GM23338 (cell line): ENCODE measurements at regions not wholly inside any gene's neighbourhood (a gene's known extent, or its start where the extent isn't known, plus 50 kb on each side); places are given as distances from the start of the nearest gene placed in this dataset.

Source experiments
- ATAC-seq: fragments of 200-7000 bp; cut with Tn5 transposase; 3 replicates; pipeline ENCODE4 v1.9.1; 2020
- DNase-seq: peaks from one replicate; pipeline ENCODE4 v3.0.0-alpha.2; 2015; ENCODE audit warnings: low spot score
- H2AFZ ChIP-seq: fragments of 200-600 bp; sonication (generic); 2 replicates; pipeline ENCODE4 v1.8.0; 2016; ENCODE audit warnings: antibody characterized with exemption, mild to moderate bottlenecking, moderate library complexity
- H3F3A ChIP-seq: fragments of 200-600 bp; sonication (generic); replicated peaks from 2 replicates; pipeline ENCODE4 v1.8.0; 2017; ENCODE audit warnings: antibody characterized with exemption, mixed run types, low read depth
- H3K27ac ChIP-seq: fragments of 200-600 bp; sonication (generic); 2 replicates; pipeline ENCODE4 v1.6.1; 2016; ENCODE audit warnings: low read depth
- H3K27me3 ChIP-seq: fragments of 200-600 bp; sonication (generic); 2 replicates; pipeline ENCODE4 v1.8.0; 2016; ENCODE audit warnings: mild to moderate bottlenecking, mixed run types, moderate library complexity; ENCODE audit not compliant: insufficient read depth
- H3K36me3 ChIP-seq: fragments of 200-600 bp; sonication (generic); 2 replicates; pipeline ENCODE4 v1.8.0; 2016; ENCODE audit warnings: mild to moderate bottlenecking; ENCODE audit not compliant: insufficient read depth
- H3K4me1 ChIP-seq: fragments of 200-600 bp; sonication (generic); 2 replicates; pipeline ENCODE4 v1.8.0; 2016; ENCODE audit warnings: mild to moderate bottlenecking, moderate library complexity; ENCODE audit not compliant: insufficient read depth
- H3K4me2 ChIP-seq: fragments of 200-600 bp; sonication (generic); 2 replicates; pipeline ENCODE4 v1.7.1; 2017; ENCODE audit warnings: mixed run types
- H3K4me3 ChIP-seq: fragments of 200-600 bp; sonication (generic); 2 replicates; pipeline ENCODE4 v1.6.1; 2016; ENCODE audit warnings: mixed run types
- H3K79me2 ChIP-seq: fragments of 200-600 bp; sonication (generic); replicated peaks from 2 replicates; pipeline ENCODE4 v1.8.0; 2017; ENCODE audit warnings: mild to moderate bottlenecking; ENCODE audit not compliant: insufficient read depth
- H3K9me2 ChIP-seq: fragments of 200-600 bp; sonication (generic); 2 replicates; pipeline ENCODE4 v1.8.0; 2017; ENCODE audit not compliant: insufficient read depth
- H4K20me1 ChIP-seq: fragments of 200-600 bp; sonication (generic); replicated peaks from 2 replicates; pipeline ENCODE4 v1.8.0; 2017; ENCODE audit warnings: mild to moderate bottlenecking; ENCODE audit not compliant: insufficient read depth
- H3K27ac Mint-ChIP-seq: 2 replicates; pipeline ENCODE4 v1.8.0; 2020; ENCODE audit warnings: inconsistent platforms, mild to moderate bottlenecking, moderate library complexity, mixed read lengths
- H3K27me3 Mint-ChIP-seq: 3 replicates; pipeline ENCODE4 v1.8.0; 2022; ENCODE audit warnings: low read depth, mild to moderate bottlenecking, moderate library complexity, mixed read lengths, inconsistent platforms; ENCODE audit not compliant: insufficient read depth, poor library complexity
- H3K36me3 Mint-ChIP-seq: 3 replicates; pipeline ENCODE4 v1.8.0; 2021; ENCODE audit warnings: low read depth, mild to moderate bottlenecking, inconsistent platforms, moderate library complexity, mixed read lengths
- H3K4me1 Mint-ChIP-seq: 3 replicates; pipeline ENCODE4 v1.8.0; 2020; ENCODE audit warnings: mild to moderate bottlenecking, inconsistent platforms, mixed read lengths
- H3K4me3 Mint-ChIP-seq: 3 replicates; pipeline ENCODE4 v1.8.0; 2021; ENCODE audit warnings: moderate library complexity, mild to moderate bottlenecking, inconsistent platforms, mixed read lengths
- H3K9me3 Mint-ChIP-seq: 3 replicates; pipeline ENCODE4 v1.8.0; 2020; ENCODE audit warnings: moderate library complexity, mild to moderate bottlenecking, inconsistent platforms, mixed read lengths
- CREB1 ChIP-seq: fragments of 250-450 bp; sonication (Bioruptor Pico); IDR thresholded peaks from 2 replicates; pipeline ENCODE4 v1.5.0; 2020; ENCODE audit warnings: low read depth, mild to moderate bottlenecking, moderate library complexity
- EZH2 ChIP-seq: fragments of 200-600 bp; sonication (generic); IDR thresholded peaks from one replicate; pipeline ENCODE4 v1.8.0; 2017; ENCODE audit warnings: antibody characterized with exemption, mild to moderate bottlenecking, low read depth; ENCODE audit not compliant: unreplicated experiment
- EZH2phosphoT487 ChIP-seq: fragments of 200-600 bp; sonication (generic); IDR thresholded peaks from one replicate; pipeline ENCODE4 v1.8.1; 2018; ENCODE audit warnings: antibody characterized with exemption; ENCODE audit not compliant: unreplicated experiment
- JUNB ChIP-seq: IDR thresholded peaks from one replicate; pipeline ENCODE4 v1.6.1; 2016; ENCODE audit warnings: antibody characterized with exemption; ENCODE audit not compliant: unreplicated experiment
- POLR2AphosphoS5 ChIP-seq: IDR thresholded peaks from 2 replicates; pipeline ENCODE4 v1.6.1; 2016; ENCODE audit warnings: antibody characterized with exemption, low read depth
- STAT1 ChIP-seq: IDR thresholded peaks from one replicate; pipeline ENCODE4 v1.6.1; 2016; ENCODE audit warnings: antibody characterized with exemption; ENCODE audit not compliant: unreplicated experiment
- ZNF331 ChIP-seq: fragments of 250-450 bp; sonication (Bioruptor Pico); IDR thresholded peaks from 2 replicates; pipeline ENCODE4 v1.5.0; 2020; ENCODE audit warnings: low read depth, mild to moderate bottlenecking, moderate library complexity
- TF ChIP-seq, protein P1 (sequence below): fragments of 250-450 bp; sonication (Bioruptor Pico); IDR thresholded peaks from 2 replicates; pipeline ENCODE4 v1.5.0; 2020; ENCODE audit warnings: mild to moderate bottlenecking, moderate library complexity

DNA sequence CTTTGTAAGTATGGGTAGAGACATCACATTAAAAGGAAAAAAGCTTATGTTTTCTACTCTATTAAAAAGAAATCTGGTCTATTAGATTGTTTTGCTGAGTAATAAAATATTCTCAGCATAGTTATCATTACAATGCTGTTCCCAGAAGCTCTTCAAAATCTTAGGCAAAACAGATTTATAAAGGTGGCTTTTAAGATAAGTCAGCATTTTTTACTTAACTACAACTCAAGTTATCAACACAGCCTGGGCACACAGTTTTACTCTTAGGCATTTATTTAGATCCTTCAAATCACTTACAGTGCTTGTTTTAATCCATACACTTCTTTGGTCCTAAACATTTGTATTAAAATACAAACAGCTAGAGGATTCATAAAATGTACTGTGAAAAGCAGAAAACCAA lies 534.8 kb upstream of the NCAM2 start (continued):
- TF ChIP-seq, protein P1, sequence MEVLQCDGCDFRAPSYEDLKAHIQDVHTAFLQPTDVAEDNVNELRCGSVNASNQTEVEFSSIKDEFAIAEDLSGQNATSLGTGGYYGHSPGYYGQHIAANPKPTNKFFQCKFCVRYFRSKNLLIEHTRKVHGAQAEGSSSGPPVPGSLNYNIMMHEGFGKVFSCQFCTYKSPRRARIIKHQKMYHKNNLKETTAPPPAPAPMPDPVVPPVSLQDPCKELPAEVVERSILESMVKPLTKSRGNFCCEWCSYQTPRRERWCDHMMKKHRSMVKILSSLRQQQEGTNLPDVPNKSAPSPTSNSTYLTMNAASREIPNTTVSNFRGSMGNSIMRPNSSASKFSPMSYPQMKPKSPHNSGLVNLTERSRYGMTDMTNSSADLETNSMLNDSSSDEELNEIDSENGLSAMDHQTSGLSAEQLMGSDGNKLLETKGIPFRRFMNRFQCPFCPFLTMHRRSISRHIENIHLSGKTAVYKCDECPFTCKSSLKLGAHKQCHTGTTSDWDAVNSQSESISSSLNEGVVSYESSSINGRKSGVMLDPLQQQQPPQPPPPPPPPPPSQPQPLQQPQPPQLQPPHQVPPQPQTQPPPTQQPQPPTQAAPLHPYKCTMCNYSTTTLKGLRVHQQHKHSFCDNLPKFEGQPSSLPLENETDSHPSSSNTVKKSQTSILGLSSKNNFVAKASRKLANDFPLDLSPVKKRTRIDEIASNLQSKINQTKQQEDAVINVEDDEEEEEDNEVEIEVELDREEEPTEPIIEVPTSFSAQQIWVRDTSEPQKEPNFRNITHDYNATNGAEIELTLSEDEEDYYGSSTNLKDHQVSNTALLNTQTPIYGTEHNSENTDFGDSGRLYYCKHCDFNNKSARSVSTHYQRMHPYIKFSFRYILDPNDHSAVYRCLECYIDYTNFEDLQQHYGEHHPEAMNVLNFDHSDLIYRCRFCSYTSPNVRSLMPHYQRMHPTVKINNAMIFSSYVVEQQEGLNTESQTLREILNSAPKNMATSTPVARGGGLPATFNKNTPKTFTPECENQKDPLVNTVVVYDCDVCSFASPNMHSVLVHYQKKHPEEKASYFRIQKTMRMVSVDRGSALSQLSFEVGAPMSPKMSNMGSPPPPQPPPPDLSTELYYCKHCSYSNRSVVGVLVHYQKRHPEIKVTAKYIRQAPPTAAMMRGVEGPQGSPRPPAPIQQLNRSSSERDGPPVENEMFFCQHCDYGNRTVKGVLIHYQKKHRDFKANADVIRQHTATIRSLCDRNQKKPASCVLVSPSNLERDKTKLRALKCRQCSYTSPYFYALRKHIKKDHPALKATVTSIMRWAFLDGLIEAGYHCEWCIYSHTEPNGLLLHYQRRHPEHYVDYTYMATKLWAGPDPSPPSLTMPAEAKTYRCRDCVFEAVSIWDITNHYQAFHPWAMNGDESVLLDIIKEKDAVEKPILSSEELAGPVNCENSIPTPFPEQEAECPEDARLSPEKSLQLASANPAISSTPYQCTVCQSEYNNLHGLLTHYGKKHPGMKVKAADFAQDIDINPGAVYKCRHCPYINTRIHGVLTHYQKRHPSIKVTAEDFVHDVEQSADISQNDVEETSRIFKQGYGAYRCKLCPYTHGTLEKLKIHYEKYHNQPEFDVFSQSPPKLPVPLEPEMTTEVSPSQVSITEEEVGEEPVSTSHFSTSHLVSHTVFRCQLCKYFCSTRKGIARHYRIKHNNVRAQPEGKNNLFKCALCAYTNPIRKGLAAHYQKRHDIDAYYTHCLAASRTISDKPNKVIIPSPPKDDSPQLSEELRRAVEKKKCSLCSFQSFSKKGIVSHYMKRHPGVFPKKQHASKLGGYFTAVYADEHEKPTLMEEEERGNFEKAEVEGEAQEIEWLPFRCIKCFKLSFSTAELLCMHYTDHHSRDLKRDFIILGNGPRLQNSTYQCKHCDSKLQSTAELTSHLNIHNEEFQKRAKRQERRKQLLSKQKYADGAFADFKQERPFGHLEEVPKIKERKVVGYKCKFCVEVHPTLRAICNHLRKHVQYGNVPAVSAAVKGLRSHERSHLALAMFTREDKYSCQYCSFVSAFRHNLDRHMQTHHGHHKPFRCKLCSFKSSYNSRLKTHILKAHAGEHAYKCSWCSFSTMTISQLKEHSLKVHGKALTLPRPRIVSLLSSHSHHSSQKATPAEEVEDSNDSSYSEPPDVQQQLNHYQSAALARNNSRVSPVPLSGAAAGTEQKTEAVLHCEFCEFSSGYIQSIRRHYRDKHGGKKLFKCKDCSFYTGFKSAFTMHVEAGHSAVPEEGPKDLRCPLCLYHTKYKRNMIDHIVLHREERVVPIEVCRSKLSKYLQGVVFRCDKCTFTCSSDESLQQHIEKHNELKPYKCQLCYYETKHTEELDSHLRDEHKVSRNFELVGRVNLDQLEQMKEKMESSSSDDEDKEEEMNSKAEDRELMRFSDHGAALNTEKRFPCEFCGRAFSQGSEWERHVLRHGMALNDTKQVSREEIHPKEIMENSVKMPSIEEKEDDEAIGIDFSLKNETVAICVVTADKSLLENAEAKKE (CRISPR knock-in tag) = no peak

DNA sequence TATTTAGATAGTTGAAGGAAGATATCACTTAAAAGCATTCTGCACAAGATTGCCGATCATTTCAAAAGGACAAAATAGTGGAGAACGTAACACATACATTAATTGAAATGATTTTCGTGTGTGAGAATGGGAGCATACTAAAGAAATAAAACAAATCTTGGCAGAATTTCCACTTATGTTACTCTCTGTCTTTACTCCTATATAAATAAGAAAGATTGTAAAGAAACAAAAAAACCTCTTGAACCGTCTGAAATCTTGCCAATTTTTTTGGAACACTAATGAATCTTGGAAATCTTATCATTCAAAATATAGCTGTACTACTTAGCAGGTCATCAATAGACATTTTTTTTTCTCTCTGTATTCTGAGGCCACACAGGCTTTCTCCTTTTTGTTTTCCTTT lies 528.8 kb upstream of the NCAM2 start:
- Histone ChIP-seq H3K4me3 (no peak overlapping the region), H3K36me3 (no peaks in the 10 kb centered on the region), H4K20me1 (no peaks in the 10 kb centered on the region), H3K27me3 (no peaks in the 10 kb centered on the region), H3F3A (no peaks in the 10 kb centered on the region), H3K9me2 (no peaks in the 10 kb centered on the region), H3K4me1 (no peaks in the 10 kb centered on the region), H2AFZ (no peak overlapping the region), H3K27ac (no peak overlapping the region), H3K4me2 (no peak overlapping the region), H3K79me2 (no peaks in the 10 kb centered on the region)
- no peaks in the 10 kb centered on the region for H3K9me3 Mint-ChIP-seq
- TF ChIP-seq JUNB = no peak
- TF ChIP-seq STAT1 = no peak
- TF ChIP-seq, protein P1 (CRISPR knock-in tag) = no peak
- TF ChIP-seq POLR2AphosphoS5 = no peak
- no peak for TF ChIP-seq CREB1 (CRISPR knock-in tag)
- TF ChIP-seq EZH2 = no peak
- TF ChIP-seq EZH2phosphoT487 = no peak
- TF ChIP-seq ZNF331 (CRISPR knock-in tag) = no peak
- H3K27ac Mint-ChIP-seq = no peak overlapping the region
- H3K4me3 Mint-ChIP-seq = no peak overlapping the region
- H3K4me1 Mint-ChIP-seq = no peaks in the 10 kb centered on the region
- H3K27me3 Mint-ChIP-seq = peaks cover 2% of the 10 kb centered on the region
- ATAC-seq (no peak), DNase-seq (no peak)
- H3K36me3 Mint-ChIP-seq = no peaks in the 10 kb centered on the region
